ENCODE measurements at regions not wholly inside any gene's neighbourhood (a gene's known extent, or its start where the extent isn't known, plus 50 kb on each side); places are given as distances from the start of the nearest gene placed in this dataset.

DNA sequence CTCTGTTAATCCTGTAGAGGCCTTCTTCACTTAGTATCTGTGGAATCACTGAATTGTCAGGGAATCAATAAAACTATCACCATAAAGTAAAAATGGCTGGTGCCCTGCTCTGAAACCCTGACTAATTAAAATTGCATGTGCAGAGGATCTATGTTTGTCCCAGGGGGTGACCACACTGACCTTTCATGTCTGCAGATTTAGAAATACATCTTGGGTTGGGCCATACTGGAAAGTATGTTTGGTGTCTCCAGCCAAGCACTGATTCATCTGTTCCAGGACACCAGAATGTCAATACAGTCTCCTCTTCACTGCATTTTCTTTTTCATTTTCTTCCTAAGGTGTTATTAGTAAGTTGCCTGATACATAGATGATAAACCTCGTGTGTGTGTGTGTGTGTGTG, 490.9 kb upstream of the INTU start:
- TF ChIP-seq, protein P1, sequence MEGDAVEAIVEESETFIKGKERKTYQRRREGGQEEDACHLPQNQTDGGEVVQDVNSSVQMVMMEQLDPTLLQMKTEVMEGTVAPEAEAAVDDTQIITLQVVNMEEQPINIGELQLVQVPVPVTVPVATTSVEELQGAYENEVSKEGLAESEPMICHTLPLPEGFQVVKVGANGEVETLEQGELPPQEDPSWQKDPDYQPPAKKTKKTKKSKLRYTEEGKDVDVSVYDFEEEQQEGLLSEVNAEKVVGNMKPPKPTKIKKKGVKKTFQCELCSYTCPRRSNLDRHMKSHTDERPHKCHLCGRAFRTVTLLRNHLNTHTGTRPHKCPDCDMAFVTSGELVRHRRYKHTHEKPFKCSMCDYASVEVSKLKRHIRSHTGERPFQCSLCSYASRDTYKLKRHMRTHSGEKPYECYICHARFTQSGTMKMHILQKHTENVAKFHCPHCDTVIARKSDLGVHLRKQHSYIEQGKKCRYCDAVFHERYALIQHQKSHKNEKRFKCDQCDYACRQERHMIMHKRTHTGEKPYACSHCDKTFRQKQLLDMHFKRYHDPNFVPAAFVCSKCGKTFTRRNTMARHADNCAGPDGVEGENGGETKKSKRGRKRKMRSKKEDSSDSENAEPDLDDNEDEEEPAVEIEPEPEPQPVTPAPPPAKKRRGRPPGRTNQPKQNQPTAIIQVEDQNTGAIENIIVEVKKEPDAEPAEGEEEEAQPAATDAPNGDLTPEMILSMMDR (IDR thresholded peaks at IDR 0.05), result no peak
- TF ChIP-seq ZFX (IDR thresholded peaks at IDR 0.05; ENCODE audit: borderline replicate concordance), result no peak

Measured in 22Rv1 (cell line).